Stimulated activated CD8-positive, alpha-beta memory T cell treated with anti-CD3 and anti-CD28 coated beads, Interleukin-15, amount 100 ng/mL, for 24 hours (primary cell): ENCODE measurements at regions not wholly inside any gene's neighbourhood (a gene's known extent, or its start where the extent isn't known, plus 50 kb on each side); places are given as distances from the start of the nearest gene placed in this dataset.
"Not testable (repeated sequence)": the region's sequence is repeated elsewhere in the genome, so short reads cannot be mapped to it uniquely, and the experiment has no call there.

Experiments used
- DNase-seq: peaks from one replicate; pipeline ENCODE4 v3.0.0-alpha.2; 2020; ENCODE audit warnings: low read depth

DNA sequence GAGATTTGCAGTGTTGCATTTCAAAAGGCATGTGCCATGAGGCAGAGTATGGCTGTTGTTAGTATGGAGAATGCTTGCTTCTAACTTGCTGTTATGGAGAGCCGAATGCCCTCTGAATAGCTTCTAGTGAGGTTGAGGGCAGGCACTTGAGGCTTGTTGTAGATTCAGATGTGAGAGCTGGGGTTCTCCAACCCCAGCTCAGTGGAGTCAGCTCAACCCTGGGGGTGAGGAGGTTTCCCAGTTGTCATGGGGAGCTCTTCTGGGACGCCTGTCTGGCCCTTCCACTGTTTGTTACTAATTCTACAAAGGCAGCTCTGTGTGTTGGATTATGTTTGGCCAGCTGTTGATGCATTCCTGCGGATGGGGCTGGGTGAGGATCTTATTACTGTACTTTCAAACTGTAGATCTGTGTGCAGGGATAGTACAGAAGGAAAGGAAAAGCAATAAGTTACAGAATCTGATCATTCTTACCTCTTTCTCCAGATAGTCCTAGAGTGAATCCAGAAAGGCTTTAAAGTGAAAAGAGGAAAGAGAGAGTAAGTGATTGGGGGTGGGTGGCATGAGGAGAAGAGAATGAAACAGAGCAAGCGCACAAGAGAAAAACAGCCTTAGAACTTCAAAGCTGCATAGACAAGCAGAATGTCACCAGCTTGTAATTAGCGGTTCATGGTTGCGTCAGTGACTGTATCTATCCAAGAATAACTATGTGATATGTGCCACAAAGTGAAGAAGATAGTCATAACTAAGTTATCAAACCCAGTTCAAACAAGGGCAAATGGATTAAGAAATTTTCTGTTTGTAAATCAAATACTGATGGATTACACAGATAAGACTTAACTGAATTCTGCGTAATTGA is 148.7 kb downstream of the PRL start:
- no peak for DNase-seq

DNA sequence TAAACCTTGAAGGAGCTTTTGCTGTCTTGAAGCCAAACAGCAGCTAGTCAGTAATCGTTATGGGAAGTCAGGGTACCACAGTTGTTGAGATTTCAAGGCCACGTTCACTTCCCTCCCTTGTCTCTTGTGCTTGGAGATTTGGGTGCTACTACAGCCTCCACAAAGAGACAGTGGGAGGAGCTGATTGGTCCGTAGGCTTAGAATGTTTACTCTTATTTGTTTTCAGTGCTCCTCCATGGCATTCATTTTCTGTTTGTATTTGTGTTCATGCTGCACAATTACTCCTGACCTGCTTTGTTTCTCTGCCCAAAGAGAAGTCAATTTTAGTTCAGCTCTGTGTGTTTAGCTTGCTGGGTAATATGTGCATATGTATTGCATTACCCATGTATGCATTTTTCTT is 147.7 kb downstream of the PRL start:
- no peak for DNase-seq

DNA sequence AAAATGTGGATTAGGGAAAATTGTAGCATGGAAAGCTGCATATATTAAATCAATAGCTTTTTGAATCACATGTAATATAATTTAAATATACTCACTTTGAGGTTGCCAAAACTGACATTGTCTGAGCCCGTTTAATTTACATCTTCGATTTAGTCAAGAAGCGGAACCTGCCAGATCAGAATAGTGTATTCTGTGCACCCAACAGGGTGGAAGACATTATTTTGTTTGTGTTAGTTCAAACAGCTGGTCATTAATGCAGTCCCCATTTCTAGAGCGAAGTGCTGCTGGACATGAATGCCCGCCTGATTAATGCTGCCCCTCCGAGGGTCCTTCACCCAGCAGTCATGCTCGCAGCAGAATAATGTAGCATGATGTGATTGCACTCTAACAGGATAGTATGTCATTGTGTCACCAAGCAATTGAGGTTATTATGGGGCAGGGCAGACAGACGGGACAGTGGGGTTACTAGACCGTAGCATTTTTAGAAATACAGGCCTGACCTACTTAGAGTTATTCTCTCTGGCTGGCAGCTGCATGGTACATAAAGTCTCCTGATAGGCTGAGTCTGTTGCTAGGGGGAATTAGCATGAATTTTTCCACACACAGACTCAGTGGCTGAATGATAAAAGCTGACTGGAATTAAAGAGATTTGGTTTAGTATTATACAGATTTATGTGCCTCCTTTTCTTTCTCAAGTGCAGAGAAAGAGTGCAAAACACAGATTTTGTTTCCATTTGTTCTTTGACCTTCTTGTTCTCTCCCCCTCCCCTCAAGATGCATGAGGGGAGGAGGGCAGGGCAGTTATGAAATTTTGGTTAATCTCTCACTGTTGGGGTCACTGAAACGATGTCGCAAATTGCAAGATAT is 147.1 kb downstream of the PRL start:
- no peak for DNase-seq

DNA sequence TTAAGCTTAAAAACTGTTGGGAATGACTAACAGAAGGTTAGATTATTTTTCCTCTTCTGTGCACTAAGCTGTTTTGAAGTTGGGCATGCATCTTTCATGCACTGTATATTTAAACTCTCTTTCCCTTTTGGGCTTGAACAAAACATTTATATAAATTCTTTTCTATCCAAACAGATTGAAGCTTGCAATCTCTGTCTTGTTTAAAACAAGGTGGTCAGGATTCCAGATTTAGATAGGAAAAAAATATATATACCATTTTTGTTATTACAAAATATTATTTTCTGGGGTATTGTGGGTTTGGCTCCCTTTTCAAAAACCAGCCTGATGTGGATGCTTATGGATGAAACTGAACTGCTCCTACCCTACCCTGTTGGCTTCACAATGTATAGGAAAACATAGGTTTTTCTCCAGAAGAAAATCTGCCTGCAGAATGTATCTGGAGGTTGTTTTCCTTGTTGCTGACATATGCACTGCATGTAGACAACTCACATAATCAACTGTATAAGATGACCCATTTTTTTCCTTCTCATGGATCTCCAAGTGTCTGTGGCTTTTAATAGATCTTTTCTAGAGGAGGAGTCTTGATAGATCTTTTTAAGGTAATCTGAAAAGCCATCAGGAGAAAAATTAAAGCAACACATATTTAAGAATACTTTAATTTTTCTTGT is 146.3 kb downstream of the PRL start:
- no peak for DNase-seq

DNA sequence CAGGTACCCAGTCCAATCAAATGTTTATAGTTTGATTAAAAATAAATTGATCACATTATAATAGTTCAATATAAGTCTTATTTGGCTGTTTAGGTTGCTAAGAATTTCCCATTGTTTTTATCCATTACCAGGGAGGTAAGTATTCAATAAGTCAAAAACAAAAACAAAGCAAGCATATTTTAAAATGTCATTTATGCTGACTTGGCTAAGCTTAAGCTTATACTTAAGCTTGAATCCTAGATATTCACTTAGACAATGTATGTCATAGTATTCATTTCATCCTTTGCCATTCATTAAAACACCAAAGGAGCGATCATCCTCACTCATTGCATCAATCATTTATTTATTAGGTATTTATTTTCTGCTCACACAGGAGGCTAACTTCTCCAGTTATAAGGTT is 144.9 kb downstream of the PRL start:
- no peak for DNase-seq

DNA sequence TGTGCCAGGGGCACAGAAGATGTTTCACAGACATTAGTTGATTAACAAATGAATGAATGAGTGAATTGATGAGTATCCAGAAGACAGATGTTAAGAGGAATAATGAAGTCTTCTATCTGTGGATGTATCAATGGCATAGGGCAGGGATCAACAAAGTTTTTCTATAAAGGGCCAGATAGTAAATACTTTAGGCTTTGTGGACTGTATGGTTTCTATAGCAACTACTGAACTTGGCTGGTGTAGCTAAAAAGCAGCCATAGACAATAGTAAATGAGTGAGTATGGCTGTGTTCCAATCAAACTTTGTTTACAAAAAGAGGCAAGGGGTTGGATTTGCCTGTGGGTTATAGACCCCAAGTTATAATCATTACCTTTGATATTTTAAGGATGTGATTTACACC is 144.0 kb downstream of the PRL start:
- no peak for DNase-seq

DNA sequence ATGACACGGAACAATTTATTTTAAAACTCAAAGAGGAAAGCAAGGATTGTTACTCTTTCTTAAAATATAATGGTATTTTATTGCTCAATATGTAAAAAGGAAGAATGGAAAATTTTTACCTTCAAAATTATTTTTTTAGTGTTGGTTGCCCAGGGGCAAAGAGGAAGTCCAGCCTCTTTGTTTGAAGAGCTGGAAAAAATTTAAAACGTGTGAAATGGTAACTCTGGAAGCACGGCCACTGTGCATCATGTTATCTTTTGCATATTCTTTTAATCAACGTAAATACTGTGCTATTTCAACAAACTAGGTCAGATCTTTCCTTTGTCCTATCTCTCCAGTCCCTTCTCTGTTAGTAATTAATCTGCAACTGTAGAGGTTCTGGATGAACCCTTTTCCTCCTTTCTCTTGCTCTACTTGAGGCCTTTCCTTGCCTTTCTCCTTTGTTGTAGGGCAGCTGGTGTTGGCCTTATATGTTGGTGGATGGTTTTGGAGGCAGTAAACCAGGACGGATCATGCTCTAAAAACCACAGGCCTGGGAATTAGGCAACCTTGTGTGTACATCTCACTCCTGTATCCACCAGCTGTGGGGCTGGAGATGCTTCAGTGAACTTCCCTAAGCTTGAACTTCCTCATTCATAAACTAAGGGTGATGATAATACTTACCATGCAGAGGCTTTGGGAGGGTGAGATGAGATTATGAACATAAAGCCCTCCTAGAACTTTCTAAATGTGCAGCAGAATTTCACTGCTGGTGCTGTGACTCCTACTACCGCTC is 143.3 kb downstream of the PRL start:
- no peak for DNase-seq

DNA sequence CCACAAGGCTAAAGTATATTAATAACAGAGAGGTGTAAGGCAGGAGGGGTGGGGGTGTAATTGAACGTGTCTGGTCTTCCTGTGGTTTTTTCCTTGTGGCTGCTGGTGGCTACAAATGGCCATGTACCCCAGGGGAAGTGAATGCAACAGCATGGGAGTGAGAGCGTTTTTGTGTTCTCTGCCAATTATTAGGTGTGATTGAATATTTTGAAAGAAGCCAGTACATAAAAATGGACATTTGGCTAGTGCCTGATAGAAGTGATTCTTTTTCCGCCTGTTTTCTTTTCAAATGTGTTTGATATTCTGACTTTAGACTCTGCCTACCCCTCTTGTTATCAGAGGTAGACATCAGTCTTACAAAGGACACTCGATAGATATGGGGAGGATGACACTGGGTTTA is 141.3 kb downstream of the PRL start:
- DNase-seq, result no peak

DNA sequence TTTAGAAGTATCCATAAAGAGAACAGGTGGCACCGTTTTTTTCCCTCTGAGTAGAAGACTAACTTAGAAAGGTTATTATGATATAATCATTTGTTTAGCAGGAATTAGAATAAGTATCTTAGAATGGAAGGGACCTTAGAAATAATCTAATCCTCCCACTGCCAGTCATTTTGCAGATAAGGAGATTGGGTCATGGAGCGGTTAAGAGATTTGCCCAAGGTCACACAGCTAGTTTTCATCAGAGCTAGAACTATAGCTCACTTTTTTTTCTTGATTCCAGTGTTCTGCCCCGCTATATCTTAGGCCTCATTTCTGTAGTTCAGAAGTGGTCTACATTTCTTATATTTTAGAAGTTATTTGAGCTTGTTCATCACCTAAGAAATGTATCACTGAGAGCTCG is 139.6 kb downstream of the PRL start:
- DNase-seq, result no peak

DNA sequence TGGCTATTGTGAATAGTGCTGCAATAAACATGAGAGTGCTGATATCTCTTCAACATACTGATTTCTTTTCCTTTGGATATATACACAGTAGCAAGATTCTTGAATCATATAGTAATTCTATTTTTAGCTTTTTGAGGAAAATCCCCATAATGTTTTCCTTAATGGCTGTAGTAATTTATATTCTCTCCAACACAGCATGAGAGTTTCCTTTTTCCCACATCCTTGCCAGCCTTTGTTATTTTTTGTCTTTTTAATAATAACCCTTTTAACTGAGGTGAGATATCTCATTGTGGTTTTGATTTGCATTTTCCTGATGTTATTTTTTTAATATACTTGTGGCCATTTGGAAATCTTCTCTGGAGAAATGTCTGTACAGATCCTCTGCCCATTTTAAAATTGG is 132.6 kb downstream of the PRL start:
- no peak for DNase-seq

DNA sequence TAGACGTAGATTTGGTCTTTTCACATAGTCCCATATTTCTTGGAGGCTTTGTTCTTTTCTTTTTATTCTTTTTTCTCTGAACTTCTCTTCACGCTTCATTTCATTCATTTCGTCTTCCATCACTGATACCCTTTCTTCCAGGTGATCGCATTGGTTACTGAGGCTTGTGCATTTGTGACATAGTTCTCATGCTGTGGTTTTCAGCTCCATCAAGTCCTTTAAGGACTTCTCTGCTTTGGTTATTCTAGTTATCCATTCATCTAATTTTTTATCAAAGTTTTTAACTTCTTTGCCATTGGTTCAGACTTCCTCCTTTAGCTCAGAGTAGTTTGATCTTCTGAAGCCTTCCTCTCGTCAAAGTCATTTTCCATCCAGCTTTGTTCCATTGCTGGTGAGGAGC is 125.8 kb downstream of the PRL start:
- DNase-seq, result not testable (repeated sequence)

DNA sequence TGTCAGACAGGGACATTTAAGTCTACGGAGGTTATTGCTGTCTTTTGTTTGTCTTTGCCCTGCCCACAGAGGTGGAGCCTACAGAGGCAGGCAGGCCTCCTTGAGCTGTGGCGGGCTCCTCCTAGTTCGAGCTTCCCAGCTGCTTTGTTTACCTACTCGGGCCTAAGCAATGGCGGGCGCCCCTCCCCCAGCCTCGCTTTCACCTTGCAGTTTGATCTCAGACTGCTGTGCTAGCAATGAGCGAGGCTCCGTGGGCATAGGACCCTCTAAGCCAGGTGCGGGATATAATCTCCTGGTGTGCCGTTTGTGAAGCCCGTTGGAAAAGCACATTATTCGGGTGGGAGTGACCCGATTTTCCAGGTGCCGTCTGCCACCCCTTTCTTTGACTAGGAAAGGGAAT is 125.0 kb downstream of the PRL start:
- not testable (repeated sequence) for DNase-seq

DNA sequence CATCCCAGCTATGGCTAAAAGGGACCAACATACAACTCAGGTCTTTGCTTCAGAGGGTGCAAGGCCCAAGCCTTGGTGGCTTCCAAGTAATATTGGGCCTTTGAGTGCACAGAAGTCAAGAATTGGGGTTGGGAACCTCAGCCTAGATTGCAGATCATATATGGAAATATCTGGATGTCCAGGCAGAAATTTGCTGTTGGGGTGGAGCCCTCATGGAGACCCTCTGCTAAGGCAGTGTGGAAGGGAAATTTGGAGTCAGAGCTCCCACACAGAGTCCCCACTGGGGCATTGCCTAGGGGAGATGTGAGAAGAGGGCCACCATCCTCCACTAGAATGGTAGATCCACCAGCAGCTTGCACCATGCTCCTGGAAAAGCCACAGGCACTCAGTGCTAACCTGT is 123.5 kb downstream of the PRL start:
- DNase-seq, result no peak

DNA sequence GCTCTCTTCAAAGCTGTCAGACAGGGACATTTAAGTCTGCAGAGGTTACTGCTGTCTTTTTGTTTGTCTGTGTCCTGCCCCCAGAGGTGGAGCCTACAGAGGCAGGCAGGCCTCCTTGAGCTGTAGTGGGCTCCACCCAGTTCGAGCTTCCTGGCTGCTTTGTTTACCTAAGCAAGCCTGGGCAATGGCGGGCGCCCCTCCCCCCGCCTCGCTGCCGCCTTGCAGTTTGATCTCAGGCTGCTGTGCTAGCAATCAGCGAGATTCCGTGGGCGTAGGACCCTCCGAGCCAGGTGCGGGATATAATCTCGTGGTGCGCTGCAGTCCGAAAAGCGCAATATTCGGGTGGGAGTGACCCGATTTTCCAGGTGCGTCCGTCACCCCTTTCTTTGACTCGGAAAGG is 116.6 kb downstream of the PRL start:
- DNase-seq, result not testable (repeated sequence)

DNA sequence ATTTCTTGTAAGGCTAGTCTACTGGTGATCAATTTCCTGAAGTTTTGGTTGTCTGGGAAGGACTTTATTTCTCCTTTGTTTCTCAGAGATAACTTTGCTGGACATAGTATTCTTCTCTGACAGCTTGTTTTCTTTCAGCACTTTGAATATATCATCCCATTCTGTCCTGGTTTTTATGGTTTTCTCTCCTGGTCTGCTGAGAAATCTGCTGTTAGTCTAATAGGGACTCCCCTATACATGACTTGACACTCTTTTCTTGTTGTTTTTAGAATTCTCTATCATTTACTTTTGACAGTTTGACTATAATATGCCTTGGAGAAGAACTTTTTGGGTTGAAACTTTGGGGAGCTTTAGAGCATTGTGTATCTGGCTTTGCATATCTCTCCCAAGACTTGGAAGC is 112.5 kb downstream of the PRL start:
- no peak for DNase-seq

DNA sequence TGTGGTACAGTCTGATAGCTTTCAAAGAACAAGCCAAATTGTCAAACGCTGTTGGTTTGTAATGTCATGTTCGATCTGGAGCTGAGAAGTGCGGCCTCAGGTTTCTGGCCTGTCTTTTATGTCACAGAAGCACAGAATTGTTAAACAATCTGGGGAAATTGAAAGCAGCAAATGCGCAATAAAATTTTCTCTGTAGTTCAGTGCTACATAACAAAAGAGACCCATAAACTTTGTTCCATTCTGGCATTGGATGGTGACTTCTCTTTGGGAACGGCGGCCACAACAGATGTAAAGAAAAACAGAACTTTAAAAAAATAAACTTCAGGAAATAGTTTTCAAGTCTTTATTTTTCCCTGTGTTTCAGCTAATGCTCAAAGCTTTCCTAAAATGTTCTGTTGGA is 106.9 kb downstream of the PRL start:
- no peak for DNase-seq

DNA sequence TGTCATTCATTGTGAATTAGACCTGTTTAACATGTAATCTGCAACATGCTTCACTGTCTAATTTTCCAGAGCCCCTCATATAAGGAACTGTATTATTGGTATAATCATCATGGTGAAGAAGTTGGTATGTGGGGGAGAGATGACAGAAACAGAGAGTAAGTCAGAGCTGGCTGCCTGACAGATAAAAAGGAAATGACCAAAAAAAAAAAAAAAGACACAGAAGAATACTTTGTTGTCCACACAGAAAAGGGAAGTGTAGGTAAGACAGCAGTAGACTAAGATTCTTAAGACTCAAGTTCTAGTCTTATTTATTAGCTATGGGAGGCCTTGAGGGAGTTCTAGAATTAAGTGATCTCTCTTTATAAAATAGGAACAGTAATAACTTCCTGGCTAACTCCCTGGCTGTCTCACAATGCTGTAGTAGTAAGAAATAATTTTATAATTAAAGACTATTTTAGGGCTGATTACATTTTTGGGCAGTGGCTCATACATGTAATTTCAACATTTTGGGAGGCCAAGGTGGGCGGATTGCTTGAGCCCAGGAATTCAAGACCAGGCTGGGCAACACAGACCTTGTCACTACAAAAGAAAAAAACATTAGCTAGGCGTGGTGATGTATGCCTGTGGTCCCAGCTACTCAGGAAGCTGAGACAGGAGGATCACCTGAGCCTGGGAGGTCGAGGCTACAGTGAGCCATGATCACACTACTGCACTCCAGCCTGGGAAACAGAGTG is 102.5 kb downstream of the PRL start:
- DNase-seq, result no peak

DNA sequence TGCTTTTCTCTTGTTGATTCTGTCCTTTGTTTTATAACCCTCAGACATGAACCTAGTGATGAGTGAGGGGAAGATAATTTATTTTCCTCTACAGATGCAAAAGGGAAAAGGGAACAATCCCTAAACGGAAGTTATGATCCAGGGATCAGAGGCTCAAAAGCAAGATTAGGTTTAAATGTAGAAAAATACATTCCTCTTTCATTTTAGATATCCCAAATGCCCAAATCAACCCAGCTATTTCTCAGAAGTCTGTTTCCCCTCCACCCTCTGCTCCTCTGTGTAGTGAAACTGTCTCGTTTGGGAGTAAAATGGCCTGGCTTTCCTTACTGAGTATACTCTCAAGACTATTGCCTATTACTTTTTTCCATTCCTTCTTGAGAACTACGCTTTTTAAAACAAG is 97.1 kb downstream of the PRL start:
- no peak for DNase-seq

DNA sequence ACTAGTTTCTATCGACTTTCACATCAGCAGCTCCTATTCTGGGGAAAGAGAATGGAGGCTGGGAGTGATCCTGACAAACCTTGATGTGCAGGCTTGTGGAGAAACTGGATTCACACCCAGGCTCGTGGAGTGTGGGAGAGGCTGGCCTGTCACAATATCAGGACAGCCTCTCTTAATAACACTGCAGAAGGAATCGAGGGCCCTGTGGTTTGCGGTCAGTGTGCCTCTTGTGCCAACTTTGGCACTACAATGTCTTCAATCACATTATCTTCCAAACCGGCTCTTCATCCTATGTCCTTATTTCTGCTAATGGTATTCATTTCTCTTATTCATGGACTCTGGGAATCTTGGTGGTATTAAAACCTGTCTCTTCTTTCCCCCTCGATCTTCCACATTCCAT is 92.7 kb downstream of the PRL start:
- no peak for DNase-seq

DNA sequence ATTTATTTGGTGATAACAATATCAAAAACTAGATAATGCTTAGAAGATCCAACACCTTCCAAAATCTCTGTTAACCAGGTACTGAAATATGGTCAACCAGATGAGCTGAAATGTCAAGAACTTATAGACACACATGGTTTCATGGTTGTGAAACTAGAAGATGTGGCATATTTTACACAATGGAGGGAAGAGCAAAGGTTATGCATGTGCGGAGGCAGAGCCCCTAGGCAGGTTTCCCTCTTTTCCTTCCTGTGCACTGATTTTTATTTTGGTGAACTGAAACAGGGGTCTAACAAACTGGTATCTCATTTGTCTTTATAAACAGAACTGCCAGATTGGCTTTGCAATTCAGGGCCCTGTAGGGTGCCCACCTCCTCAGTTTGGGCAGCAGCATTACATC is 91.6 kb downstream of the PRL start:
- DNase-seq, result no peak

DNA sequence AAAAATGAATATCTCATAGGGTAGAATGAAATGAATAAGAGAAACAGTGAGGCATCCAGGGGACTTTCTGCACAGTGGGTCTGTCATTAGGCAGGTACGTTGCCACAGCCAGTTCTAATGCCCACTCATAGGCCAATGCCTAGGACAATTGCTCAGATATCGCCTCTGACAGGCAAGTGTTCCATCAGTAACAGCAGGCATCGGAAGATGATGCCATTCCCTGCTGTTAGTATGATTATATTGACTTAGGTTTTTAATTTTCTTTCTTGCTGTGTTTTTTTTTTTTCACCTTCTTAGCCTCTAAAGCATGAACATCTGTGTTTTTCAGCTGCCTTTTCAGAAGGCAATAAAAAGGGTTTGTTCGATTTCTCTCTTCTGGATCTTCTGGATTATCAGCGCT is 90.7 kb downstream of the PRL start:
- no peak for DNase-seq
